Endodermal cell (in vitro differentiated cells): ENCODE measurements at regions not wholly inside any gene's neighbourhood (a gene's known extent, or its start where the extent isn't known, plus 50 kb on each side); places are given as distances from the start of the nearest gene placed in this dataset.

Source experiments
- DNase-seq: peaks from one replicate; pipeline ENCODE4 v3.0.0-alpha.2; 2017
- H3K27ac ChIP-seq: 2 replicates; pipeline ENCODE4 v1.5.1; 2013; ENCODE audit warnings: mild to moderate bottlenecking, low read depth, low read length, moderate library complexity
- H3K27me3 ChIP-seq: 2 replicates; pipeline ENCODE4 v1.6.1; 2013; ENCODE audit warnings: mild to moderate bottlenecking, low read length, moderate library complexity; ENCODE audit not compliant: insufficient read depth, control insufficient read depth, poor library complexity, severe bottlenecking
- H3K36me3 ChIP-seq: 2 replicates; pipeline ENCODE4 v1.7.0; 2013; ENCODE audit warnings: mild to moderate bottlenecking, low read length, moderate library complexity; ENCODE audit not compliant: control insufficient read depth, insufficient read depth
- H3K4me1 ChIP-seq: one replicate; pipeline ENCODE4 v1.7.0; 2013; ENCODE audit warnings: low read length; ENCODE audit not compliant: control insufficient read depth, insufficient read depth
- H3K4me3 ChIP-seq: 2 replicates; pipeline ENCODE4 v1.5.1; 2013; ENCODE audit warnings: mild to moderate bottlenecking, low read length, moderate library complexity
- H3K9ac ChIP-seq: 2 replicates; pipeline ENCODE4 v1.6.1; 2013; ENCODE audit warnings: mild to moderate bottlenecking, low read length, moderate library complexity; ENCODE audit not compliant: poor library complexity, severe bottlenecking; ENCODE audit errors: extremely low read depth
- H3K9me3 ChIP-seq: 2 replicates; pipeline ENCODE4 v1.6.1; 2013; ENCODE audit warnings: mild to moderate bottlenecking, low read length, moderate library complexity; ENCODE audit not compliant: control insufficient read depth
- H3K27ac Mint-ChIP-seq: 2 replicates; pipeline ENCODE4 v1.8.0; 2020; ENCODE audit warnings: mixed read lengths
- H3K27me3 Mint-ChIP-seq: 2 replicates; pipeline ENCODE4 v1.8.0; 2021; ENCODE audit warnings: mild to moderate bottlenecking, mixed read lengths; ENCODE audit not compliant: insufficient read depth
- H3K36me3 Mint-ChIP-seq: 2 replicates; pipeline ENCODE4 v1.8.0; 2020; ENCODE audit warnings: low read depth, mixed read lengths
- H3K4me1 Mint-ChIP-seq: 2 replicates; pipeline ENCODE4 v1.8.0; 2020; ENCODE audit warnings: mixed read lengths
- H3K4me3 Mint-ChIP-seq: 2 replicates; pipeline ENCODE4 v1.8.0; 2020; ENCODE audit warnings: mild to moderate bottlenecking, moderate library complexity, mixed read lengths
- H3K9me3 Mint-ChIP-seq: 2 replicates; pipeline ENCODE4 v1.8.0; 2020; ENCODE audit warnings: mild to moderate bottlenecking, mixed read lengths
- WGBS, 2 experiments: methylation state at CpG; one replicate each; pipeline versions ENCODE4 v1.1.5 to v1.1.7; 2013; ENCODE audit warnings: missing lambda C conversion rate in 2 of 2, mixed read lengths in 1 of 2; ENCODE audit not compliant: insufficient coverage in 1 of 2, insufficient read length in 1 of 2; 5-methylcytosine and 5-hydroxymethylcytosine counted together
- TF ChIP-seq, protein P1 (sequence below): fragments of 200-600 bp; sonication (generic); conservative IDR thresholded peaks from 2 replicates; pipeline ENCODE4 v1.5.0; 2021; ENCODE audit warnings: antibody characterized with exemption, mild to moderate bottlenecking

GRCh38 chr3:176359211-176359610, 838.1 kb downstream of the TBL1XR1 start:
- Histone ChIP-seq H3K9ac (no peak overlapping the region), H3K36me3 (no peaks in the 10 kb centered on the region), H3K27ac (no peak overlapping the region), H3K4me1 (no peaks in the 10 kb centered on the region), H3K9me3 (no peaks in the 10 kb centered on the region), H3K4me3 (no peak overlapping the region), H3K27me3 (no peaks in the 10 kb centered on the region)
- no peak overlapping the region for H3K27ac Mint-ChIP-seq
- peaks cover 2% of the 10 kb centered on the region for H3K9me3 Mint-ChIP-seq
- TF ChIP-seq, protein P1, sequence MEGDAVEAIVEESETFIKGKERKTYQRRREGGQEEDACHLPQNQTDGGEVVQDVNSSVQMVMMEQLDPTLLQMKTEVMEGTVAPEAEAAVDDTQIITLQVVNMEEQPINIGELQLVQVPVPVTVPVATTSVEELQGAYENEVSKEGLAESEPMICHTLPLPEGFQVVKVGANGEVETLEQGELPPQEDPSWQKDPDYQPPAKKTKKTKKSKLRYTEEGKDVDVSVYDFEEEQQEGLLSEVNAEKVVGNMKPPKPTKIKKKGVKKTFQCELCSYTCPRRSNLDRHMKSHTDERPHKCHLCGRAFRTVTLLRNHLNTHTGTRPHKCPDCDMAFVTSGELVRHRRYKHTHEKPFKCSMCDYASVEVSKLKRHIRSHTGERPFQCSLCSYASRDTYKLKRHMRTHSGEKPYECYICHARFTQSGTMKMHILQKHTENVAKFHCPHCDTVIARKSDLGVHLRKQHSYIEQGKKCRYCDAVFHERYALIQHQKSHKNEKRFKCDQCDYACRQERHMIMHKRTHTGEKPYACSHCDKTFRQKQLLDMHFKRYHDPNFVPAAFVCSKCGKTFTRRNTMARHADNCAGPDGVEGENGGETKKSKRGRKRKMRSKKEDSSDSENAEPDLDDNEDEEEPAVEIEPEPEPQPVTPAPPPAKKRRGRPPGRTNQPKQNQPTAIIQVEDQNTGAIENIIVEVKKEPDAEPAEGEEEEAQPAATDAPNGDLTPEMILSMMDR = peak; percentile 67
- WGBS, 2 experiments = 79 to 100% methylated on average over 1 to 3 of the region's 3 CpGs
- no peaks in the 10 kb centered on the region for H3K27me3 Mint-ChIP-seq
- peaks cover 4% of the 10 kb centered on the region for H3K36me3 Mint-ChIP-seq
- H3K4me1 Mint-ChIP-seq = no peaks in the 10 kb centered on the region
- no peak overlapping the region for H3K4me3 Mint-ChIP-seq
- peak; percentile 50 for DNase-seq

- Histone ChIP-seq H3K4me1 (no peaks in the 10 kb centered on the region), H3K27ac (no peak overlapping the region), H3K36me3 (no peaks in the 10 kb centered on the region), H3K4me3 (no peak overlapping the region), H3K9me3 (no peaks in the 10 kb centered on the region), H3K27me3 (no peaks in the 10 kb centered on the region), H3K9ac (no peak overlapping the region)
- DNase-seq = no peak
- Mint-ChIP-seq H3K4me3 (no peak overlapping the region), H3K9me3 (peaks cover 2% of the 10 kb centered on the region), H3K36me3 (peaks cover 4% of the 10 kb centered on the region), H3K27me3 (no peaks in the 10 kb centered on the region), H3K4me1 (no peaks in the 10 kb centered on the region), H3K27ac (no peak overlapping the region)
- TF ChIP-seq, protein P1 = no peak
These were observed 839.4 kb downstream of the TBL1XR1 start for GRCh38 chr3:176357891-176358290.

- Mint-ChIP-seq H3K4me1 (no peaks in the 10 kb centered on the region), H3K4me3 (no peak overlapping the region), H3K27ac (no peak overlapping the region), H3K27me3 (no peaks in the 10 kb centered on the region), H3K36me3 (no peaks in the 10 kb centered on the region), H3K9me3 (no peaks in the 10 kb centered on the region)
- TF ChIP-seq, protein P1 = no peak
- no peaks in the 10 kb centered on the region for H3K27me3 ChIP-seq
- no peak for DNase-seq
- no peak overlapping the region for H3K9ac ChIP-seq
- no peaks in the 10 kb centered on the region for H3K4me1 ChIP-seq
- H3K4me3 ChIP-seq = no peak overlapping the region
- H3K36me3 ChIP-seq = no peaks in the 10 kb centered on the region
- no peak overlapping the region for H3K27ac ChIP-seq
- 81% methylated on average over 2 of the region's 2 CpGs; no CpG with 5 or more reads in 1 of the 2 experiments for WGBS, 2 experiments
- no peaks in the 10 kb centered on the region for H3K9me3 ChIP-seq
These were observed 842.4 kb downstream of the TBL1XR1 start for GRCh38 chr3:176354843-176355242.
